H1 (cell line): ENCODE measurements at regions not wholly inside any gene's neighbourhood (a gene's known extent, or its start where the extent isn't known, plus 50 kb on each side); places are given as distances from the start of the nearest gene placed in this dataset.

Source experiments
- CTCF ChIA-PET: fragments of 300-600 bp; sonication (Branson Sonifier 250); formaldehyde crosslinking; loops from one replicate; lab custom pipeline; 2021; ENCODE audit not compliant: partially characterized antibody; lab: Charles Lee
- POLR2A ChIA-PET: fragments of 300-600 bp; sonication (Branson Sonifier 250); formaldehyde crosslinking; loops from one replicate; lab custom pipeline; 2021; ENCODE audit warnings: inconsistent platforms; ENCODE audit not compliant: partially characterized antibody; lab: Charles Lee
- DNase-seq, 2 experiments: peaks; one replicate each; pipeline versions ENCODE4 v3.0.0 to v3.0.0-alpha.2; 2010 to 2022; ENCODE audit warnings: low spot score in 2 of 2, low read depth in 1 of 2, mixed read lengths in 1 of 2
- FAIRE-seq: peaks from 2 replicates; lab custom pipeline; 2011; peaks lifted over from hg19 to GRCh38; lab: Jason Lieb, UNC
- H2AFZ ChIP-seq: 2 replicates; pipeline ENCODE4 v1.8.1; 2012; ENCODE audit warnings: low read length, inconsistent platforms
- H2AK5ac ChIP-seq: 2 replicates; pipeline ENCODE4 v1.6.1; 2013; ENCODE audit warnings: low read depth, low read length
- H2BK120ac ChIP-seq: replicated peaks from 2 replicates; pipeline ENCODE3; 2013; ENCODE audit warnings: low read depth, low read length, inconsistent platforms
- H2BK12ac ChIP-seq: 2 replicates; pipeline ENCODE4 v1.6.1; 2013; ENCODE audit warnings: low read depth, low read length
- H2BK15ac ChIP-seq: 2 replicates; pipeline ENCODE4 v1.6.1; 2013; ENCODE audit warnings: low read length
- H2BK20ac ChIP-seq: 2 replicates; pipeline ENCODE4 v1.6.1; 2013; ENCODE audit warnings: low read length
- H2BK5ac ChIP-seq: 2 replicates; pipeline ENCODE4 v1.6.1; 2013; ENCODE audit warnings: low read depth, low read length
- H3K14ac ChIP-seq: 2 replicates; pipeline ENCODE4 v1.6.1; 2013; ENCODE audit warnings: inconsistent platforms; ENCODE audit not compliant: insufficient read length
- H3K18ac ChIP-seq: 2 replicates; pipeline ENCODE4 v1.6.1; 2013; ENCODE audit warnings: low read length; ENCODE audit errors: extremely low read depth
- H3K23ac ChIP-seq: 2 replicates; pipeline ENCODE4 v1.6.1; 2013; ENCODE audit warnings: inconsistent platforms; ENCODE audit not compliant: insufficient read length
- H3K23me2 ChIP-seq: 2 replicates; pipeline ENCODE4 v1.6.1; 2013; ENCODE audit warnings: low read depth, low read length
- H3K27ac ChIP-seq: 2 replicates; pipeline ENCODE4 v1.6.1; 2011; ENCODE audit warnings: low read depth, low read length, inconsistent platforms
- H3K27me3 ChIP-seq, 4 experiments: replicated peaks in 1 of 4; 1 replicate in 1 of 4; 2 replicates in 3 of 4; pipeline versions ENCODE4 v1.6.1 to v1.8.1; 2011 to 2013; ENCODE audit warnings: low read length in 3 of 4, mild to moderate bottlenecking in 3 of 4, inconsistent platforms in 2 of 4, mixed read lengths in 2 of 4, moderate library complexity in 1 of 4; ENCODE audit not compliant: control insufficient read depth in 3 of 4, insufficient read depth in 3 of 4; ENCODE audit errors: extremely low read depth in 1 of 4
- H3K36me3 ChIP-seq, 4 experiments: 2 replicates each; pipeline versions ENCODE4 v1.6.1 to v1.8.1; 2011 to 2013; ENCODE audit warnings: mild to moderate bottlenecking in 4 of 4, low read length in 3 of 4, moderate library complexity in 2 of 4, control low read depth in 1 of 4, inconsistent platforms in 1 of 4; ENCODE audit not compliant: insufficient read depth in 4 of 4, control insufficient read depth in 2 of 4
- H3K4ac ChIP-seq: replicated peaks from 2 replicates; pipeline ENCODE3; 2013; ENCODE audit warnings: low read length, low read depth, mixed read lengths, inconsistent platforms; ENCODE audit not compliant: insufficient read length
- H3K4me1 ChIP-seq, 4 experiments: replicated peaks in 1 of 4; 1 replicate in 1 of 4; 2 replicates in 3 of 4; pipeline versions ENCODE4 v1.6.1 to v1.8.1; 2011 to 2013; ENCODE audit warnings: low read length in 3 of 4, inconsistent platforms in 2 of 4, mixed read lengths in 1 of 4; ENCODE audit not compliant: insufficient read depth in 4 of 4, control insufficient read depth in 3 of 4
- H3K4me2 ChIP-seq, 2 experiments: 2 replicates each; pipeline versions ENCODE4 v1.6.1 to v1.8.1; 2011 to 2013; ENCODE audit warnings: low read depth in 2 of 2, low read length in 2 of 2, control low read depth in 1 of 2, inconsistent platforms in 1 of 2, mild to moderate bottlenecking in 1 of 2; ENCODE audit not compliant: insufficient read depth in 1 of 2
- H3K4me3 ChIP-seq, 4 experiments: fragments of 200-600, 300-600 bp in 1 of 4; sonication (generic), shearing (Covaris generic), sonication (Bioruptor Twin) in 1 of 4; 2 replicates each; pipeline versions ENCODE4 v1.5.1 to v1.8.1; 2011 to 2016; ENCODE audit warnings: low read length in 4 of 4, low read depth in 3 of 4, control low read depth in 2 of 4, inconsistent platforms in 2 of 4, mild to moderate bottlenecking in 2 of 4, mixed read lengths in 1 of 4, moderate library complexity in 1 of 4; ENCODE audit not compliant: insufficient read depth in 2 of 4; ENCODE audit errors: extremely low read depth in 1 of 4
- H3K56ac ChIP-seq: replicated peaks from 2 replicates; pipeline ENCODE3; 2013; ENCODE audit warnings: low read depth, mild to moderate bottlenecking, mixed read lengths, low read length, inconsistent platforms; ENCODE audit not compliant: insufficient read length
- H3K79me1 ChIP-seq: 2 replicates; pipeline ENCODE4 v1.6.1; 2013; ENCODE audit warnings: low read depth, low read length, control low read depth
- H3K79me2 ChIP-seq, 2 experiments: 2 replicates each; pipeline versions ENCODE4 v1.6.1 to v1.8.1; 2012 to 2013; ENCODE audit warnings: low read length in 2 of 2, mild to moderate bottlenecking in 2 of 2, inconsistent platforms in 1 of 2; ENCODE audit not compliant: insufficient read depth in 2 of 2, control insufficient read depth in 1 of 2
- H3K9ac ChIP-seq, 4 experiments: replicated peaks in 1 of 4; 1 replicate in 1 of 4; 2 replicates in 3 of 4; pipeline versions ENCODE4 v1.6.1 to v1.8.1; 2011 to 2013; ENCODE audit warnings: low read depth in 3 of 4, low read length in 3 of 4, control low read depth in 2 of 4, mild to moderate bottlenecking in 2 of 4, moderate library complexity in 2 of 4, inconsistent platforms in 1 of 4; ENCODE audit errors: extremely low read depth in 1 of 4
- H3K9me3 ChIP-seq, 2 experiments: 2 replicates each; pipeline versions ENCODE4 v1.6.1 to v1.8.1; 2012 to 2013; ENCODE audit warnings: mild to moderate bottlenecking in 2 of 2, moderate library complexity in 2 of 2, control low read depth in 1 of 2, inconsistent platforms in 1 of 2, low read depth in 1 of 2, low read length in 1 of 2, mixed read lengths in 1 of 2; ENCODE audit not compliant: insufficient read depth in 2 of 2
- H4K20me1 ChIP-seq, 2 experiments: replicated peaks in 1 of 2; 2 replicates each; pipeline versions ENCODE3 to v1.8.1; 2011 to 2013; ENCODE audit warnings: inconsistent platforms in 2 of 2, low read length in 2 of 2, mild to moderate bottlenecking in 1 of 2; ENCODE audit not compliant: insufficient read depth in 2 of 2, control insufficient read depth in 1 of 2
- H4K5ac ChIP-seq: 2 replicates; pipeline ENCODE4 v1.6.1; 2013; ENCODE audit warnings: low read length, low read depth, mixed read lengths, inconsistent platforms; ENCODE audit not compliant: insufficient read length
- H4K8ac ChIP-seq: 2 replicates; pipeline ENCODE4 v1.8.0; 2013; ENCODE audit warnings: mild to moderate bottlenecking, moderate library complexity, low read length, inconsistent platforms; ENCODE audit not compliant: insufficient read depth; ENCODE audit errors: extremely low read depth
- H4K91ac ChIP-seq: replicated peaks from 2 replicates; pipeline ENCODE3; 2013; ENCODE audit warnings: low read length, mixed read lengths, inconsistent platforms; ENCODE audit not compliant: insufficient read length
- BRCA1 ChIP-seq: IDR thresholded peaks from 2 replicates; pipeline ENCODE4 v1.6.1; 2012; ENCODE audit warnings: low read depth, low read length, improper control_type of control experiment
- CEBPB ChIP-seq: IDR thresholded peaks from 2 replicates; pipeline ENCODE4 v1.6.1; 2012; ENCODE audit warnings: low read depth, low read length
- CREB1 ChIP-seq: IDR thresholded peaks from 2 replicates; pipeline ENCODE4 v1.6.1; 2012; ENCODE audit warnings: inconsistent platforms
- EP300 ChIP-seq, 2 experiments: IDR thresholded peaks; 1 replicate in 1 of 2; 2 replicates in 1 of 2; pipeline ENCODE4 v1.6.1; 2011 to 2012; ENCODE audit warnings: low read depth in 2 of 2, low read length in 2 of 2, mild to moderate bottlenecking in 2 of 2, borderline replicate concordance in 1 of 2, inconsistent platforms in 1 of 2, moderate library complexity in 1 of 2
- GABPA ChIP-seq: IDR thresholded peaks from 2 replicates; pipeline ENCODE4 v1.6.1; 2011; ENCODE audit warnings: mild to moderate bottlenecking, low read length, moderate library complexity, borderline replicate concordance; ENCODE audit not compliant: insufficient read depth
- KDM1A ChIP-seq: fragments of 200-600, 300-600 bp; sonication (generic); IDR thresholded peaks from 2 replicates; pipeline ENCODE4 v1.7.1; 2016; ENCODE audit warnings: mild to moderate bottlenecking, low read length, borderline replicate concordance
- NRF1 ChIP-seq: IDR thresholded peaks from 2 replicates; pipeline ENCODE4 v1.6.1; 2011; ENCODE audit warnings: mild to moderate bottlenecking, low read depth, low read length, improper control_type of control experiment
- RBBP5 ChIP-seq: IDR thresholded peaks from 2 replicates; pipeline ENCODE4 v1.7.1; 2012; ENCODE audit warnings: low read depth, mild to moderate bottlenecking, inconsistent platforms, low read length, moderate library complexity, borderline replicate concordance
- SAP30 ChIP-seq: fragments of 300-600 bp; sonication (generic); IDR thresholded peaks from 2 replicates; pipeline ENCODE4 v1.7.1; 2012; ENCODE audit warnings: low read length, moderate library complexity, mild to moderate bottlenecking, inconsistent platforms; ENCODE audit not compliant: insufficient read depth, insufficient replicate concordance
- WGBS, 2 experiments: shearing (Covaris generic) in 1 of 2; methylation state at CpG; one replicate each; pipeline versions ENCODE4 v1.1.6 to v1.1.7; 2013 to 2015; ENCODE audit warnings: low lambda C conversion rate in 2 of 2, mixed read lengths in 2 of 2, inconsistent platforms in 1 of 2, low coverage in 1 of 2, missing lambda C conversion rate in 1 of 2; ENCODE audit not compliant: insufficient replicate concordance in 2 of 2, insufficient coverage in 1 of 2, insufficient read length in 1 of 2; ENCODE audit errors: extremely low coverage in 1 of 2, missing lambda C conversion rate in 1 of 2; 5-methylcytosine and 5-hydroxymethylcytosine counted together
- TF ChIP-seq, protein P1 (sequence below): IDR thresholded peaks from 2 replicates; pipeline ENCODE4 v1.6.1; 2011; ENCODE audit warnings: low read length, improper control_type of control experiment
- TF ChIP-seq, protein P2 (sequence below): IDR thresholded peaks from 2 replicates; pipeline ENCODE4 v1.6.1; 2012; ENCODE audit warnings: low read length, inconsistent platforms

DNA sequence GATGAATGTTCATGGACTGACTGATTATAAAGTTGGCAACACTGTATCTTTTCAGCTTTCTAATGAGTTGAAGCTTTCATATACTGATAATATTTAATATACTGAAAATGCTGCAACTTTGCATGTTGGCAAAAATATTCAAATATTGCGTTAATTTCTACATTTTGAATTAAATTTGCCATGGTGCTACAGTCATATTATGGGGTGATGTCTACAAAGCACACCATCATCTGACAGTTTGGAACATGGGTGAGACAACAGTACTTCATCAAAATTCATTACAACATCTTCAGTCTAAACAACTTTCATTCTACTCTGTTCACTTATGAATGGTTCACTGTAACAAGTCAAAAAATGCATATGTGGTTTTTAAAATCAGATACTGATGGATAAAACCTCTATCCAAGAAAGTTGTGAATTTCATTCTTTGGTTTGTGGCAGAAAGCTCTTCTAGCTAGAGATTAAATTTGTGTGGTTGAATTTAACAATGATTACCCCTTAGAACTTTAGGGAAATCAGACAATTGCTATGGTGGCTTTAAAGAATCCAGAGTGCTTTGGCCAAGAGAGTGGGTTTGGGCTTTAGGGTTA is 136.4 kb downstream of the TMEM26 start:
- H4K20me1 ChIP-seq, result no peaks in the 10 kb centered on the region
- no peaks in the 10 kb centered on the region for H3K36me3 ChIP-seq
- no peak overlapping the region for H4K8ac ChIP-seq
- H3K79me2 ChIP-seq, result no peaks in the 10 kb centered on the region
- H2BK120ac ChIP-seq, result no peak overlapping the region
- H3K4me1 ChIP-seq, result no peaks in the 10 kb centered on the region
- H3K18ac ChIP-seq, result no peak overlapping the region
- H3K56ac ChIP-seq, result no peak overlapping the region
- FAIRE-seq, result no peak
- H2BK5ac ChIP-seq, result no peak overlapping the region
- H3K9me3 ChIP-seq, result no peaks in the 10 kb centered on the region
- H3K79me1 ChIP-seq, result no peaks in the 10 kb centered on the region
- H3K9ac ChIP-seq, result no peak overlapping the region
- H3K27ac ChIP-seq, result no peak overlapping the region
- no peak overlapping the region for H3K14ac ChIP-seq
- H3K4me2 ChIP-seq, result no peak overlapping the region
- no peak overlapping the region for H2AFZ ChIP-seq
- H2BK20ac ChIP-seq, result no peak overlapping the region
- no peak overlapping the region for H4K5ac ChIP-seq
- no peak overlapping the region for H2BK12ac ChIP-seq
- ChIA-PET CTCF (no interaction called here), POLR2A (no interaction called here)
- H3K4ac ChIP-seq, result no peak overlapping the region
- no peak overlapping the region for H4K91ac ChIP-seq
- H3K27me3 ChIP-seq, result no peaks in the 10 kb centered on the region
- WGBS, 2 experiments, result 85% methylated on average over 1 of the region's 1 CpG; no CpG with 5 or more reads in 1 of the 2 experiments
- no peak overlapping the region for H2AK5ac ChIP-seq
- no peak overlapping the region for H3K23ac ChIP-seq
- H3K4me3 ChIP-seq, result no peak overlapping the region
- DNase-seq, result no peak
- no peak overlapping the region for H2BK15ac ChIP-seq
- H3K23me2 ChIP-seq, result no peaks in the 10 kb centered on the region
- TF ChIP-seq, protein P1, sequence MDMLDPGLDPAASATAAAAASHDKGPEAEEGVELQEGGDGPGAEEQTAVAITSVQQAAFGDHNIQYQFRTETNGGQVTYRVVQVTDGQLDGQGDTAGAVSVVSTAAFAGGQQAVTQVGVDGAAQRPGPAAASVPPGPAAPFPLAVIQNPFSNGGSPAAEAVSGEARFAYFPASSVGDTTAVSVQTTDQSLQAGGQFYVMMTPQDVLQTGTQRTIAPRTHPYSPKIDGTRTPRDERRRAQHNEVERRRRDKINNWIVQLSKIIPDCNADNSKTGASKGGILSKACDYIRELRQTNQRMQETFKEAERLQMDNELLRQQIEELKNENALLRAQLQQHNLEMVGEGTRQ, result no peak
- TF ChIP-seq RBBP5, result no peak
- TF ChIP-seq, protein P2, sequence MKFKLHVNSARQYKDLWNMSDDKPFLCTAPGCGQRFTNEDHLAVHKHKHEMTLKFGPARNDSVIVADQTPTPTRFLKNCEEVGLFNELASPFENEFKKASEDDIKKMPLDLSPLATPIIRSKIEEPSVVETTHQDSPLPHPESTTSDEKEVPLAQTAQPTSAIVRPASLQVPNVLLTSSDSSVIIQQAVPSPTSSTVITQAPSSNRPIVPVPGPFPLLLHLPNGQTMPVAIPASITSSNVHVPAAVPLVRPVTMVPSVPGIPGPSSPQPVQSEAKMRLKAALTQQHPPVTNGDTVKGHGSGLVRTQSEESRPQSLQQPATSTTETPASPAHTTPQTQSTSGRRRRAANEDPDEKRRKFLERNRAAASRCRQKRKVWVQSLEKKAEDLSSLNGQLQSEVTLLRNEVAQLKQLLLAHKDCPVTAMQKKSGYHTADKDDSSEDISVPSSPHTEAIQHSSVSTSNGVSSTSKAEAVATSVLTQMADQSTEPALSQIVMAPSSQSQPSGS, result no peak
- no peak for TF ChIP-seq CREB1
- no peak for TF ChIP-seq BRCA1
- TF ChIP-seq GABPA, result no peak
- TF ChIP-seq NRF1, result no peak
- no peak for TF ChIP-seq EP300 (IDR thresholded peaks at IDR 0.05; ENCODE audit: borderline replicate concordance in 1 of 2, low read depth in 2 of 2, low read length in 2 of 2)
- TF ChIP-seq KDM1A, result no peak
- no peak for TF ChIP-seq SAP30
- no peak for TF ChIP-seq CEBPB
